ENCODE measurements at regions not wholly inside any gene's neighbourhood (a gene's known extent, or its start where the extent isn't known, plus 50 kb on each side); places are given as distances from the start of the nearest gene placed in this dataset. TPM values are rescaled to one million over a fixed set of nuclear protein-coding genes. Genes with fewer than 3 reads are reported as not detected.

- H3K36me3 Mint-ChIP-seq (ENCODE audit: low read depth), result no peaks in the 10 kb centered on the region
- intact Hi-C loops (cut with micrococcal nuclease), result no loop called here
- peaks cover 7% of the 10 kb centered on the region for H3K4me1 Mint-ChIP-seq (ENCODE audit: low read depth)
- no peak overlapping the region for H3K27ac Mint-ChIP-seq
- H3K27me3 Mint-ChIP-seq (ENCODE audit: low read depth), result peaks cover 20% of the 10 kb centered on the region
- CTCF ChIA-PET, result no interaction called here
- DNase-seq, result no peak
- H3K9me3 Mint-ChIP-seq, result no peaks in the 10 kb centered on the region
- no peak overlapping the region for H3K4me3 Mint-ChIP-seq
Observed at GRCh38 chr1:94599095-94599813, 57.7 kb upstream of the F3 start.

DNA sequence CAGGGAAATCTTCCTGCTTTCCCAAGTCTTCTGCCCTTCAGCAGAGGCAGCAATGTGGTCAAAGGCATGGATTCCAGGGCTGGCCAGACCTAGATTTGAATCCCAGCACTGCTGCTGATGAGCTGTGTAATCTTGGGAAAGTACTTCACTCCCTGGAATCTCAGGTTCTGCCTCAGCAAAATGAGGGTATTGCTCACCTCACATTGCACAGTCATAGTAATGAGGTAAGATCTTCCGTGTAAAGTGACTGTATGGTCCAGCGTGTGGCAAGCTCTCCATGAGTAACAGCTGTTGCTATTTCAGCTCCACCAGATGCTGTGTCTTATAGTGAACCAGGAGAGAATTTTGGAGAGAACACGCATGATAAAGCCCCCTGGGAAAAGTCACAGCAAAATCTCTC lies 56.1 kb upstream of the F3 start:
- no peaks in the 10 kb centered on the region for H3K9me3 Mint-ChIP-seq

GRCh38 chr1:94596260-94596659 lies 54.7 kb upstream of the F3 start:
- H3K36me3 Mint-ChIP-seq (ENCODE audit: low read depth), result no peaks in the 10 kb centered on the region
- intact Hi-C loops (cut with micrococcal nuclease), result no loop called here
- H3K4me3 Mint-ChIP-seq, result no peak overlapping the region
- CTCF ChIA-PET, result interaction anchor here (0.6 kb wide), 1 partner anchor 40 kb away, joined by 3 read pairs; no protein-coding TSS in a partner anchor
- H3K27me3 Mint-ChIP-seq (ENCODE audit: low read depth), result peaks cover 4% of the 10 kb centered on the region
- H3K4me1 Mint-ChIP-seq (ENCODE audit: low read depth), result no peaks in the 10 kb centered on the region
- H3K27ac Mint-ChIP-seq, result no peak overlapping the region
- H3K9me3 Mint-ChIP-seq, result no peaks in the 10 kb centered on the region
- no peak for DNase-seq

More for the DNA sequence above, 56.1 kb upstream of the F3 start:
- H3K27me3 Mint-ChIP-seq (ENCODE audit: low read depth), result peaks cover 8% of the 10 kb centered on the region
- no peaks in the 10 kb centered on the region for H3K36me3 Mint-ChIP-seq (ENCODE audit: low read depth)
- DNase-seq, result no peak
- H3K4me3 Mint-ChIP-seq, result no peak overlapping the region
- peaks cover 4% of the 10 kb centered on the region for H3K4me1 Mint-ChIP-seq (ENCODE audit: low read depth)
- CTCF ChIA-PET, result no interaction called here
- intact Hi-C loops (cut with micrococcal nuclease), result no loop called here
- no peak overlapping the region for H3K27ac Mint-ChIP-seq

DNA sequence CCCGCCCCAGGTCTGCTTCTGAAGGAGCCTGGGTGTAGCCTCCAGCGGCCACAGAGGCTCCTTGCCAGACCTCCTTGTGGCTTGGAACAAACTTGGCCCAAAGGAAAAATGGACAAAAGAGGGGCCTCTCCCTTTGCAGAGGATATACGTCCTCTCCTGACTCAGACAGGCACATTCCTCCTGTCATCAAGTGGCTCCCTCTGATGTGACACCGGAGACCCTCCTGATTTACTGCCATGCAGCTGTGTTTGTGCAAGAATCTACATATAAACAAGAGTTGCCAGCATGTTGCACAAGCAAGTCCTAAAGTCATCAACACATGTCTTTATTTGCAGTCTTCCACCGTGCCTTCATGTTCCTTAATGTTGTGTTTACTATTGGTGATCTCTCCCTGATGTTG lies 54.1 kb upstream of the F3 start:
- H3K27ac Mint-ChIP-seq, result no peak overlapping the region
- H3K9me3 Mint-ChIP-seq, result no peaks in the 10 kb centered on the region
- no peaks in the 10 kb centered on the region for H3K36me3 Mint-ChIP-seq (ENCODE audit: low read depth)
- no peak for DNase-seq
- CTCF ChIA-PET, result no interaction called here
- H3K27me3 Mint-ChIP-seq (ENCODE audit: low read depth), result peaks cover 4% of the 10 kb centered on the region
- H3K4me3 Mint-ChIP-seq, result no peak overlapping the region
- no peaks in the 10 kb centered on the region for H3K4me1 Mint-ChIP-seq (ENCODE audit: low read depth)
- intact Hi-C loops (cut with micrococcal nuclease), result no loop called here

GRCh38 chr1:94593611-94594010 lies 52.1 kb upstream of the F3 start:
- no peak overlapping the region for H3K4me3 Mint-ChIP-seq
- no peaks in the 10 kb centered on the region for H3K4me1 Mint-ChIP-seq (ENCODE audit: low read depth)
- CTCF ChIA-PET, result no interaction called here
- intact Hi-C loops (cut with micrococcal nuclease), result no loop called here
- no peaks in the 10 kb centered on the region for H3K9me3 Mint-ChIP-seq
- no peaks in the 10 kb centered on the region for H3K36me3 Mint-ChIP-seq (ENCODE audit: low read depth)
- DNase-seq, result no peak
- H3K27ac Mint-ChIP-seq, result no peak overlapping the region
- peaks cover 3% of the 10 kb centered on the region for H3K27me3 Mint-ChIP-seq (ENCODE audit: low read depth)

DNA sequence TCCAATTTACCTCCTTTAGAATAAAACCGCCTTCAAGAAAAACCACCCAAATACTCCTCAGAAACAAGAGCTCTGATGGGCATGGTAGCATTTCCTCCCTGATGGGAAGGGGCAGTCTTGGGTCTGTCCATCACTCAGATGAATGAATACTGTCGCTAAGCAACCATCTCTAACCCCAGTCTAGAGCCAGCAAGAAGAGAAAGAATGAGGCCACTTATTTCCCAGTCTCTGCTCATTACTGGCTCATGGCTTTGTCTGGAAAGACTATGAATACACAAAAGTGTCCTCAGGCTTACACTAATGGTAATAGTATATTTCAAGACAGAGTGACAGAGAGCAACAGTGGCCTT lies 51.0 kb upstream of the F3 start:
- intact Hi-C loops (cut with micrococcal nuclease), result no loop called here
- H3K27me3 Mint-ChIP-seq (ENCODE audit: low read depth), result peaks cover 3% of the 10 kb centered on the region
- H3K27ac Mint-ChIP-seq, result no peak overlapping the region
- no peaks in the 10 kb centered on the region for H3K9me3 Mint-ChIP-seq
- no peak overlapping the region for H3K4me3 Mint-ChIP-seq
- DNase-seq, result no peak
- CTCF ChIA-PET, result interaction anchor here (0.5 kb wide), 1 partner anchor 124 kb away, joined by 5 read pairs; no protein-coding TSS in a partner anchor
- H3K36me3 Mint-ChIP-seq (ENCODE audit: low read depth), result no peaks in the 10 kb centered on the region
- H3K4me1 Mint-ChIP-seq (ENCODE audit: low read depth), result no peaks in the 10 kb centered on the region

- Mint-ChIP-seq H3K27ac (no peak overlapping the region), H3K9me3 (no peaks in the 10 kb centered on the region), H3K36me3 (ENCODE audit: low read depth) (no peaks in the 10 kb centered on the region), H3K4me1 (ENCODE audit: low read depth) (no peaks in the 10 kb centered on the region), H3K4me3 (no peak overlapping the region), H3K27me3 (ENCODE audit: low read depth) (peaks cover 3% of the 10 kb centered on the region)
- intact Hi-C loops (cut with micrococcal nuclease), result no loop called here
- CTCF ChIA-PET, result interaction anchor here (0.5 kb wide), 1 partner anchor 124 kb away, joined by 5 read pairs; no protein-coding TSS in a partner anchor
- no peak for DNase-seq
Observed at GRCh38 chr1:94591823-94592570, 50.4 kb upstream of the F3 start.

Small RNA genes lying in the stretch of these regions (microRNA-seq; reads per million reads assigned to microRNA genes)
- gene MIR378G (ENCODE audit: borderline microRNAs expressed, borderline replicate concordance), result not detected

All from activated naive CD4-positive, alpha-beta T cell treated with anti-CD3 and anti-CD28 coated beads for 36 hours (primary cell).